ENCODE measurements at regions not wholly inside any gene's neighbourhood (a gene's known extent, or its start where the extent isn't known, plus 50 kb on each side); places are given as distances from the start of the nearest gene placed in this dataset.
"Not testable (repeated sequence)": the region's sequence is repeated elsewhere in the genome, so short reads cannot be mapped to it uniquely, and the experiment has no call there.

DNA sequence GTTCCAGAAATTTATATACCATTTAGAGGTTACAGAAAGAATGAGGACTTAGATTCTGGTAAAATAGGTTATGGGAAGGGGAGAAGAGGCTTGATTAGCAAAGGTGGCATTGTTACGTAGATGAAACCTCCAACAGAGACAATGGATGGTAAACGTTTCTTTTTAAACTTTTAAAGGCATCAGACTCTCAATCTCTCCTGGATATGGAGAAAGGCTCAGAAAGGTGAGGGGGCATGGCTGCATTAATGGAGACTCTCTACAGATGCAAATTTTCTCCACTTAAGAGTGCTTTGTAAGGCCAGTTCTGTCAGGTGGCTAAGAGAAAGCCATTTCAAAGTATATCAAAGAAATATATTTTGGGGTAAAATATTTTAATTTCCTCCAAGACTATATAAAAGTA lies 240.9 kb upstream of the PTER start:
- ATAC-seq (no peak), DNase-seq (no peak)
- intact Hi-C loops (cut with DNase I): no loop called here
- Histone ChIP-seq H3K9me3 (no peaks in the 10 kb centered on the region), H3K27ac (no peak overlapping the region), H3K27me3 (no peaks in the 10 kb centered on the region), H3K4me3 (no peak overlapping the region), H3K36me3 (no peaks in the 10 kb centered on the region), H3K4me1 (no peaks in the 10 kb centered on the region)
- no peak for TF ChIP-seq CTCF (IDR thresholded peaks at IDR 0.05)
- no peak for TF ChIP-seq POLR2A (IDR thresholded peaks at IDR 0.05)
- 41% methylated on average over 2 of the region's 2 CpGs for WGBS (ENCODE audit: insufficient coverage, low coverage, low lambda C conversion rate, missing lambda C conversion rate)

DNA sequence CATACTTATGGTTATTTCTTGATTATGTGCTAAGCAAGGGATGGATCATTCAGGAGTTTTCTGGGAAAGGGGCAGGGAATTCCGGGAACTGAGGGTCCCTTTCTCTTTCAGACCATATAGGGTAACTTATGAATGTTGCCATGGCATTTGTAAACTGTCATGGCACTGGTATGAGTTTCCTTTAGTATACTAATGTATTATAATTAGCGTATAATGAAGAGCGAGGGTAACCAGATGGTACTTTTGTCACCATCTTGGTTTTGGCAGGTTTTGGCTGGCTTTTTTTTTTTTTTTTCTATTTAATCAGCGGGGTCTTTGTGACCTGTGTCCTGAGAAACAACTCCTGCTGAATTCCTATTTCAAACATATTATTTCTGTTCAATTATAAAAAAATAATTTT lies 237.6 kb upstream of the PTER start:
- WGBS (ENCODE audit: insufficient coverage, low coverage, low lambda C conversion rate, missing lambda C conversion rate): 59% methylated on average over 4 of the region's 4 CpGs
- ATAC-seq (no peak), DNase-seq (no peak)
- Histone ChIP-seq H3K4me3 (no peak overlapping the region), H3K27me3 (no peaks in the 10 kb centered on the region), H3K27ac (no peak overlapping the region), H3K9me3 (no peaks in the 10 kb centered on the region), H3K4me1 (no peaks in the 10 kb centered on the region), H3K36me3 (no peaks in the 10 kb centered on the region)
- intact Hi-C loops (cut with DNase I): no loop called here
- TF ChIP-seq POLR2A (IDR thresholded peaks at IDR 0.05): no peak
- TF ChIP-seq CTCF (IDR thresholded peaks at IDR 0.05): no peak

- 62% methylated on average over 1 of the region's 1 CpG for WGBS (ENCODE audit: insufficient coverage, low coverage, low lambda C conversion rate, missing lambda C conversion rate)
- ATAC-seq; H3K27me3 ChIP-seq; H3K4me1 ChIP-seq; intact Hi-C loops (cut with DNase I); H3K4me3 ChIP-seq; H3K36me3 ChIP-seq; DNase-seq; H3K27ac ChIP-seq; H3K9me3 ChIP-seq: not testable (repeated sequence)
Measured at GRCh38 chr10:16223618-16224017, 213.2 kb upstream of the PTER start.

- Histone ChIP-seq H3K4me1 (no peaks in the 10 kb centered on the region), H3K27me3 (no peaks in the 10 kb centered on the region), H3K36me3 (no peaks in the 10 kb centered on the region), H3K9me3 (no peaks in the 10 kb centered on the region), H3K4me3 (no peak overlapping the region), H3K27ac (no peak overlapping the region)
- 54% methylated on average over 3 of the region's 3 CpGs for WGBS (ENCODE audit: insufficient coverage, low coverage, low lambda C conversion rate, missing lambda C conversion rate)
- intact Hi-C loops (cut with DNase I): no loop called here
- TF ChIP-seq CTCF (IDR thresholded peaks at IDR 0.05) (no peak), POLR2A (IDR thresholded peaks at IDR 0.05) (no peak)
- ATAC-seq: no peak
- DNase-seq: no peak
Measured at GRCh38 chr10:16227674-16228073, 209.1 kb upstream of the PTER start.

GRCh38 chr10:16231176-16231575 lies 205.6 kb upstream of the PTER start:
- DNase-seq (no peak), ATAC-seq (no peak)
- H3K9me3 ChIP-seq: no peaks in the 10 kb centered on the region
- H3K4me1 ChIP-seq: no peaks in the 10 kb centered on the region
- H3K27ac ChIP-seq: no peak overlapping the region
- intact Hi-C loops (cut with DNase I): no loop called here
- no peak overlapping the region for H3K4me3 ChIP-seq
- H3K36me3 ChIP-seq: no peaks in the 10 kb centered on the region
- no peaks in the 10 kb centered on the region for H3K27me3 ChIP-seq
- TF ChIP-seq POLR2A (IDR thresholded peaks at IDR 0.05) (no peak), CTCF (IDR thresholded peaks at IDR 0.05) (no peak)
- 67% methylated on average over 2 of the region's 2 CpGs for WGBS (ENCODE audit: insufficient coverage, low coverage, low lambda C conversion rate, missing lambda C conversion rate)
